Loucy (cell line): ENCODE measurements at regions not wholly inside any gene's neighbourhood (a gene's known extent, or its start where the extent isn't known, plus 50 kb on each side); places are given as distances from the start of the nearest gene placed in this dataset.

Experiments
- H2AFZ ChIP-seq: fragments of 200-600 bp; sonication (generic); 2 replicates; pipeline ENCODE4 v1.6.0; 2016; ENCODE audit warnings: antibody characterized with exemption, mild to moderate bottlenecking, low read length, moderate library complexity
- H3F3A ChIP-seq: fragments of 200-600 bp; 2 replicates; pipeline ENCODE4 v1.6.0; 2016; ENCODE audit warnings: antibody characterized with exemption, low read depth, mild to moderate bottlenecking
- H3K27me3 ChIP-seq: fragments of 200-600 bp; sonication (generic); 2 replicates; pipeline ENCODE4 v1.6.1; 2014; ENCODE audit warnings: low read length, mild to moderate bottlenecking; ENCODE audit not compliant: insufficient read depth, poor library complexity, severe bottlenecking
- H3K36me3 ChIP-seq: fragments of 200-600 bp; sonication (generic); 2 replicates; pipeline ENCODE4 v1.6.1; 2016; ENCODE audit warnings: low read length; ENCODE audit not compliant: insufficient read depth
- H3K4me1 ChIP-seq: fragments of 200-600 bp; sonication (generic); 2 replicates; pipeline ENCODE4 v1.5.1; 2014; ENCODE audit warnings: low read length, mild to moderate bottlenecking; ENCODE audit not compliant: insufficient read depth, poor library complexity, severe bottlenecking
- H3K4me2 ChIP-seq: fragments of 200-600 bp; sonication (generic); 2 replicates; pipeline ENCODE4 v1.6.0; 2014; ENCODE audit warnings: antibody characterized with exemption, low read length, low read depth, mild to moderate bottlenecking; ENCODE audit not compliant: poor library complexity, severe bottlenecking
- H3K4me3 ChIP-seq: fragments of 200-600 bp; sonication (generic); 2 replicates; pipeline ENCODE4 v1.5.1; 2014; ENCODE audit warnings: low read length, mild to moderate bottlenecking, mixed read lengths; ENCODE audit not compliant: poor library complexity, severe bottlenecking
- H3K79me2 ChIP-seq: fragments of 200-600 bp; sonication (generic); 2 replicates; pipeline ENCODE4 v1.6.1; 2014; ENCODE audit warnings: low read length; ENCODE audit not compliant: insufficient read depth
- H3K9ac ChIP-seq: fragments of 200-600 bp; sonication (generic); 2 replicates; pipeline ENCODE4 v1.6.0; 2014; ENCODE audit warnings: mild to moderate bottlenecking, low read depth, low read length, moderate library complexity; ENCODE audit not compliant: poor library complexity, severe bottlenecking
- H3K9me2 ChIP-seq: fragments of 200-600 bp; sonication (generic); replicated peaks from 2 replicates; pipeline ENCODE4 v1.6.1; 2016; ENCODE audit warnings: low read depth, low read length, mixed read lengths
- H3K9me3 ChIP-seq: fragments of 200-600 bp; sonication (generic); 2 replicates; pipeline ENCODE4 v1.6.1; 2014; ENCODE audit warnings: mild to moderate bottlenecking, antibody characterized with exemption, low read length, low read depth; ENCODE audit not compliant: insufficient read depth
- H4K20me1 ChIP-seq: fragments of 200-600 bp; sonication (generic); 2 replicates; pipeline ENCODE4 v1.6.0; 2014; ENCODE audit warnings: antibody characterized with exemption, low read length, mild to moderate bottlenecking; ENCODE audit not compliant: insufficient read depth, poor library complexity, severe bottlenecking
- EZH2phosphoT487 ChIP-seq: fragments of 200-600 bp; IDR thresholded peaks from 2 replicates; pipeline ENCODE4 v1.6.1; 2018; ENCODE audit warnings: antibody characterized with exemption, mild to moderate bottlenecking, moderate library complexity, borderline replicate concordance
- TF ChIP-seq, protein P1 (sequence below): fragments of 200-600 bp; sonication (generic); conservative IDR thresholded peaks from 2 replicates; pipeline ENCODE4 v1.5.1; 2014; ENCODE audit warnings: mild to moderate bottlenecking, antibody characterized with exemption, low read length

DNA sequence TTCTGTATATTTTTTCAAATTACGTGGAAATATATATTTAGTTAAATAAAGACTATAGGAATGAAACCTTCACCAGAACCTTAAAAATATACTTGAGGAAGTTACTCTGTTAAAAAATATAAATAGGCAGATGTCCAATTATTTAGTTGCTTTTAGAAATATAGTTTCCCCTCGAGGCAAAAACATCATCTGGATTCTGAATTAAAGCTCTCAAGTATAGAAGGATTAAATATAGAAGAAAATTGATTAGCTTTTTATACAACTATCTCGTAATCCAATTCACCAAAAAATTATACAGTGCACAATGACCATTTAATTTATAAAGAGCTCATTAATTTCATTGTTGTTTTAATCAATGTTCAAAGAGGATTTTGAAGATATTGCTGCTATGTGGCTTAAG lies 601.4 kb downstream of the GABRG2 start:
- Histone ChIP-seq H3K27me3 (no peaks in the 10 kb centered on the region), H4K20me1 (no peaks in the 10 kb centered on the region), H3K79me2 (no peaks in the 10 kb centered on the region), H3K9ac (no peak overlapping the region), H3K36me3 (no peaks in the 10 kb centered on the region), H3F3A (no peaks in the 10 kb centered on the region), H3K4me2 (no peak overlapping the region), H3K4me3 (no peak overlapping the region), H3K9me2 (no peaks in the 10 kb centered on the region), H3K9me3 (no peaks in the 10 kb centered on the region), H2AFZ (no peak overlapping the region), H3K4me1 (no peaks in the 10 kb centered on the region)
- no peak for TF ChIP-seq EZH2phosphoT487
- TF ChIP-seq, protein P1, sequence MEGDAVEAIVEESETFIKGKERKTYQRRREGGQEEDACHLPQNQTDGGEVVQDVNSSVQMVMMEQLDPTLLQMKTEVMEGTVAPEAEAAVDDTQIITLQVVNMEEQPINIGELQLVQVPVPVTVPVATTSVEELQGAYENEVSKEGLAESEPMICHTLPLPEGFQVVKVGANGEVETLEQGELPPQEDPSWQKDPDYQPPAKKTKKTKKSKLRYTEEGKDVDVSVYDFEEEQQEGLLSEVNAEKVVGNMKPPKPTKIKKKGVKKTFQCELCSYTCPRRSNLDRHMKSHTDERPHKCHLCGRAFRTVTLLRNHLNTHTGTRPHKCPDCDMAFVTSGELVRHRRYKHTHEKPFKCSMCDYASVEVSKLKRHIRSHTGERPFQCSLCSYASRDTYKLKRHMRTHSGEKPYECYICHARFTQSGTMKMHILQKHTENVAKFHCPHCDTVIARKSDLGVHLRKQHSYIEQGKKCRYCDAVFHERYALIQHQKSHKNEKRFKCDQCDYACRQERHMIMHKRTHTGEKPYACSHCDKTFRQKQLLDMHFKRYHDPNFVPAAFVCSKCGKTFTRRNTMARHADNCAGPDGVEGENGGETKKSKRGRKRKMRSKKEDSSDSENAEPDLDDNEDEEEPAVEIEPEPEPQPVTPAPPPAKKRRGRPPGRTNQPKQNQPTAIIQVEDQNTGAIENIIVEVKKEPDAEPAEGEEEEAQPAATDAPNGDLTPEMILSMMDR, result no peak

DNA sequence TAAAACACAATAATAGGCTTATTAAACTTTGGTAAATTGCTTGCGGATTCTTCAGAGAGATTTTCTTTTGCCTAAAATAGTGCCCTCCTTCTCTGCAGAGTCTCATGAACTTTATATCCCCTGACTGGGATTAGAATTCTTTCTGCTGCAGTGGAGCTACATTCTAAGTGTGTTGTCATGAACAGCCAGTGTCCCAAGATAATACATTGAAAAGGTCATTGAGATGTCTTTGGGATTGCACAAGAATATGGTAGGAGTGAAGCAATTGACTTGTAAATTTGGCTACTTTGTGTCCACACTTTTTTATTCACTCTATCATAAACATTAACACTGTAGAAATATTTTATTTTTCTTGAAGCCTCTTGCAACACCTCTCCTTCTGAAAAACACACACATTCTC lies 604.5 kb downstream of the GABRG2 start:
- TF ChIP-seq EZH2phosphoT487, result no peak
- TF ChIP-seq, protein P1, result no peak
- Histone ChIP-seq H3K27me3 (no peaks in the 10 kb centered on the region), H3K9ac (no peak overlapping the region), H4K20me1 (no peaks in the 10 kb centered on the region), H3K36me3 (no peaks in the 10 kb centered on the region), H3K9me3 (no peaks in the 10 kb centered on the region), H3K4me2 (no peak overlapping the region), H3K9me2 (no peaks in the 10 kb centered on the region), H3K4me1 (no peaks in the 10 kb centered on the region), H3K79me2 (no peaks in the 10 kb centered on the region), H3K4me3 (no peak overlapping the region), H2AFZ (no peak overlapping the region), H3F3A (no peaks in the 10 kb centered on the region)

DNA sequence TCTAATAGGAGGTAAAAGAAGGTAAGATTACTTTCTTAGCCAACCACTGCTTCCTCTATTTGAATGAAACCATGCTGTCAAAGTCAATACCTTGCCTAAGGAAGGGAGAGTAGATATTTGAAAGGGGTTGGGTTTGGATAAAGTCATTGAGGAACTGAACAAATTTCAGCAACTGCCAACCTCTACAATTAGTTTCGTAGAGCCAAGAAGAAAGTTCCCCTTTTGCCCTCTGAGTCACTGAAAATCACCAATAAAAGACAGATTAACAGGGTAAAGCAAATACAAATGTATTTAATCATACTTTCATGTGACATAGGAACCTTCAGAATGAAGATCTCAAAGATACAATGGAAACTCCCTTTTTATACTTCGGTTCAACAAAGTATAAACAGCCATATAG lies 615.7 kb downstream of the GABRG2 start:
- H3K79me2 ChIP-seq, result no peaks in the 10 kb centered on the region
- no peaks in the 10 kb centered on the region for H3K4me1 ChIP-seq
- no peaks in the 10 kb centered on the region for H3K27me3 ChIP-seq
- H3K9ac ChIP-seq, result no peak overlapping the region
- no peaks in the 10 kb centered on the region for H3K9me3 ChIP-seq
- TF ChIP-seq, protein P1, result no peak
- no peak for TF ChIP-seq EZH2phosphoT487
- no peak overlapping the region for H2AFZ ChIP-seq
- H3K9me2 ChIP-seq, result no peaks in the 10 kb centered on the region
- no peaks in the 10 kb centered on the region for H3K36me3 ChIP-seq
- no peak overlapping the region for H3K4me3 ChIP-seq
- H3K4me2 ChIP-seq, result no peak overlapping the region
- H3F3A ChIP-seq, result no peaks in the 10 kb centered on the region
- no peaks in the 10 kb centered on the region for H4K20me1 ChIP-seq
